SU-DHL-6 (cell line): ENCODE measurements at regions not wholly inside any gene's neighbourhood (a gene's known extent, or its start where the extent isn't known, plus 50 kb on each side); places are given as distances from the start of the nearest gene placed in this dataset.

ENCODE experiments used
- H2AFZ ChIP-seq: fragments of 200-600 bp; sonication (generic); 2 replicates; pipeline ENCODE4 v1.6.1; 2014; ENCODE audit warnings: low read depth, mild to moderate bottlenecking, moderate library complexity, mixed read lengths, antibody characterized with exemption, low read length; ENCODE audit not compliant: severe bottlenecking
- H3F3A ChIP-seq: fragments of 200-600 bp; shearing (Covaris generic); 2 replicates; pipeline ENCODE4 v1.6.0; 2016; ENCODE audit warnings: antibody characterized with exemption, mild to moderate bottlenecking; ENCODE audit not compliant: insufficient read depth
- H3K27ac ChIP-seq: fragments of 200-600 bp; sonication (generic); 2 replicates; pipeline ENCODE4 v1.5.1; 2016; ENCODE audit warnings: low read depth, mild to moderate bottlenecking, low read length, moderate library complexity, mixed read lengths
- H3K27me3 ChIP-seq: fragments of 200-600 bp; sonication (generic), shearing (Covaris generic); 2 replicates; pipeline ENCODE4 v1.6.0; 2014; ENCODE audit warnings: mild to moderate bottlenecking, low read length
- H3K36me3 ChIP-seq: fragments of 200-600 bp; sonication (generic); 2 replicates; pipeline ENCODE4 v1.6.1; 2014; ENCODE audit warnings: mild to moderate bottlenecking, low read length, mixed read lengths
- H3K4me2 ChIP-seq: fragments of 300-600, 200-600 bp; shearing (Covaris generic), sonication (generic); 2 replicates; pipeline ENCODE4 v1.6.0; 2014; ENCODE audit warnings: low read length, low read depth, mild to moderate bottlenecking; ENCODE audit not compliant: poor library complexity, severe bottlenecking
- H3K4me3 ChIP-seq: fragments of 200-600 bp; sonication (generic); 2 replicates; pipeline ENCODE4 v1.5.1; 2014; ENCODE audit warnings: antibody characterized with exemption, low read length, mild to moderate bottlenecking, mixed read lengths; ENCODE audit not compliant: insufficient read depth, poor library complexity, severe bottlenecking
- H3K79me2 ChIP-seq: fragments of 200-600 bp; sonication (generic); 2 replicates; pipeline ENCODE4 v1.6.1; 2014; ENCODE audit warnings: mild to moderate bottlenecking, low read length, moderate library complexity; ENCODE audit not compliant: insufficient read depth
- H3K9ac ChIP-seq: fragments of 200-600 bp; sonication (generic); 2 replicates; pipeline ENCODE4 v1.7.0; 2014; ENCODE audit warnings: mild to moderate bottlenecking, low read length
- H3K9me2 ChIP-seq: fragments of 200-600 bp; sonication (generic); replicated peaks from 2 replicates; pipeline ENCODE4 v1.6.1; 2014; ENCODE audit warnings: low read length; ENCODE audit not compliant: insufficient read depth
- H3K9me3 ChIP-seq: fragments of 200-600 bp; sonication (generic); 2 replicates; pipeline ENCODE4 v1.6.1; 2014; ENCODE audit warnings: low read length, mixed read lengths; ENCODE audit not compliant: insufficient read depth
- H4K20me1 ChIP-seq: fragments of 200-600 bp; sonication (generic); 2 replicates; pipeline ENCODE4 v1.6.1; 2014; ENCODE audit warnings: low read depth, mild to moderate bottlenecking, antibody characterized with exemption, low read length, moderate library complexity, mixed read lengths
- CTCF ChIP-seq: fragments of 200-600 bp; sonication (generic); IDR thresholded peaks from one replicate; pipeline ENCODE4 v1.5.1; 2017; ENCODE audit warnings: antibody characterized with exemption, mild to moderate bottlenecking, low read length, moderate library complexity; ENCODE audit not compliant: insufficient read depth, poor library complexity, severe bottlenecking
- EZH2phosphoT487 ChIP-seq: fragments of 200-600 bp; sonication (generic), shearing (Covaris generic); conservative IDR thresholded peaks from 2 replicates; pipeline ENCODE4 v1.6.1; 2018; ENCODE audit warnings: mild to moderate bottlenecking, antibody characterized with exemption, low read length, moderate library complexity, mixed read lengths

- no peaks in the 10 kb centered on the region for H3K79me2 ChIP-seq
These were observed 231.9 kb upstream of the CA10 start for GRCh38 chr17:52390422-52390821.

GRCh38 chr17:52389632-52390031 is 231.1 kb upstream of the CA10 start:
- Histone ChIP-seq H3K9me2 (no peaks in the 10 kb centered on the region), H3K27me3 (no peaks in the 10 kb centered on the region), H3K4me2 (no peak overlapping the region), H3K4me3 (no peak overlapping the region), H3K9me3 (no peaks in the 10 kb centered on the region), H4K20me1 (no peaks in the 10 kb centered on the region), H3K27ac (no peak overlapping the region), H3K36me3 (no peaks in the 10 kb centered on the region), H3F3A (no peaks in the 10 kb centered on the region), H2AFZ (no peak overlapping the region), H3K79me2 (no peaks in the 10 kb centered on the region), H3K9ac (no peak overlapping the region)
- no peak for TF ChIP-seq CTCF
- TF ChIP-seq EZH2phosphoT487 = no peak

More at GRCh38 chr17:52390422-52390821, 231.9 kb upstream of the CA10 start:
- Histone ChIP-seq H3K9me3 (no peaks in the 10 kb centered on the region), H3K27ac (no peak overlapping the region), H3K9ac (no peak overlapping the region), H3K4me2 (no peak overlapping the region), H4K20me1 (no peaks in the 10 kb centered on the region), H3F3A (no peaks in the 10 kb centered on the region), H3K9me2 (no peaks in the 10 kb centered on the region), H2AFZ (no peak overlapping the region), H3K36me3 (no peaks in the 10 kb centered on the region), H3K4me3 (no peak overlapping the region), H3K27me3 (no peaks in the 10 kb centered on the region)
- TF ChIP-seq EZH2phosphoT487 = no peak
- no peak for TF ChIP-seq CTCF

GRCh38 chr17:52388941-52389340 is 230.4 kb upstream of the CA10 start:
- Histone ChIP-seq H3F3A (no peaks in the 10 kb centered on the region), H3K36me3 (no peaks in the 10 kb centered on the region), H2AFZ (no peak overlapping the region), H3K79me2 (no peaks in the 10 kb centered on the region), H3K4me2 (no peak overlapping the region), H3K27ac (no peak overlapping the region), H4K20me1 (no peaks in the 10 kb centered on the region), H3K9ac (no peak overlapping the region), H3K9me2 (no peaks in the 10 kb centered on the region), H3K9me3 (no peaks in the 10 kb centered on the region), H3K4me3 (no peak overlapping the region), H3K27me3 (no peaks in the 10 kb centered on the region)
- no peak for TF ChIP-seq EZH2phosphoT487
- TF ChIP-seq CTCF = no peak
